ENCODE measurements at regions not wholly inside any gene's neighbourhood (a gene's known extent, or its start where the extent isn't known, plus 50 kb on each side); places are given as distances from the start of the nearest gene placed in this dataset.

DNA sequence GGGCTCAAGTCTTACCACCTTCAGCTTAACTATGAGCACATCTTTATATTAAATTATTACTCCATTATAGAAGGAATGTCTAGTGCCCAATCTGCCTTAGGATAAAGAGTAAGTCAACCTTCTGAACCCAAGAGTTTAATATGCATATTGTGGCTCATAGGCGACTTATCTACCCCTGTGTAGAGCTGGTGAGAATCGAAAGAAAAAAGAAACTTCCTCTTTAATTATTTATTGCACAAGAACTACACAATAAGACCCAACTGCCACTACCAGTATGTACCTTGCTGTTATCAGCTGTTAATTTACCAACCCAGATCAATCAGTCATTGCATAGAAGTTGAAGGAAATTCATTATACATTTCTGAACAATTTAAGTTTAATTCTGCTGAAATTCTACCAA is 329.1 kb upstream of the SLC24A2 start:
- DNase-seq: no peak

DNA sequence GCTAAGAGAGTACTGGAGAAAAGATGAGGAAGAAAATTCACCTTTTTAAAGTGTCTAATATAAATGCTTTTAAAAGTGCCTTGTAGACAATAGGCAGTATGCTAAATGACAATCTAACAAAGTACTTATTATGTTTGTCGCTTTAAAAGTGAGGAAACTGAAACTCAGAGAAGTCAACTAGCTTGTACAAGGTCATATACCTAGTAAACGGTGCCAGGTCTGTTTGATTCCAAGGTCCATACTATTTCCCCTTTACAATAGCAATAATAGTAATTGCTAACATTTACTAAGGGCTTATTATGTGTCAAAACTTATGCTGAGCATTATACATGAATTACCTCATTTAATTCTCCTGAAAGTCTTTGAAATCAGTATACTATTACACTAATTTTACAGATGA is 328.6 kb upstream of the SLC24A2 start:
- no peak for DNase-seq

DNA sequence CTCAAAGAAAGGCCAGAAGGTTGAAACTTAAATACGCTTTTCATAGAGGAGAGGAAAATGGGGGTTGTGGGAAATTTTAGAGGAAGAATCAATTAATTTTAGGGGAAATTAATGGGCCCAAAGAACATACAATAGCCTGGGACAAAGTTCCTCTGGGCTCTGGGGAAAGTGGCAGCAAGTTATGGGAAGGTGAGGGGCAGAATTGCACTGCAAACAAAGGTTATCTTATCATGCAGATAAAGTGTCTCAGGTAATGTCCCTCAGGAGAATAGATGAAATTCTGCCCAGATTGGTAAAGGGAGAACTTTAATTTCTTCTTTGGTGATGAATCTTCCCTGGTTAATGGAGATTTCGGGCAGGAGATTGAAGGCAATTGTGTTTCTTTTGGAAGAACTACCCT is 326.1 kb upstream of the SLC24A2 start:
- DNase-seq: no peak

- no peak for DNase-seq
Measured at GRCh38 chr9:20112205-20112783, 323.5 kb upstream of the SLC24A2 start.

GRCh38 chr9:20111173-20111843 is 322.5 kb upstream of the SLC24A2 start:
- DNase-seq: no peak

- DNase-seq: no peak
Measured at GRCh38 chr9:20095430-20096092, 306.7 kb upstream of the SLC24A2 start.

- DNase-seq: no peak
Measured at GRCh38 chr9:20092561-20092960, 303.7 kb upstream of the SLC24A2 start.

GRCh38 chr9:20087481-20087880 is 298.6 kb upstream of the SLC24A2 start:
- no peak for DNase-seq

DNA sequence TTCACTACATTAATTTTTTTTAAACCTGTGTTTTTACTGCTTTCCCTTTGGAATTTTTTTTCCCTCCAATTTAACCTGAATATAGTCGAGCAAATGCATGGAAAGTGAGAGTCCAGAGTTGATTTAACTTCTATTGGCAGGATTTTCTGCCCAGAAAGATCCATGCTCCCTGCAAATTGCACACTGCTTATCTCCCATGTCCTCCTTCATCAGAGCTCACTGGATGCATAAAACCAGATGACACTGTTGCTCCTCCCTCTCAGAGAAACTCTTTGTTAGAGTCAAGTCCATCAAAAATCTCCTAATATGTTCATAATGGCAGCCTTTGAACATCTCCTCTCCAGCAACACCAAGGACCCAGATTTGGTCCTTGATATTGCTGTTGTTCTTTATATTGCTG is 297.0 kb upstream of the SLC24A2 start:
- DNase-seq: no peak

- no peak for DNase-seq
Measured at GRCh38 chr9:20084125-20084524, 295.3 kb upstream of the SLC24A2 start.

DNA sequence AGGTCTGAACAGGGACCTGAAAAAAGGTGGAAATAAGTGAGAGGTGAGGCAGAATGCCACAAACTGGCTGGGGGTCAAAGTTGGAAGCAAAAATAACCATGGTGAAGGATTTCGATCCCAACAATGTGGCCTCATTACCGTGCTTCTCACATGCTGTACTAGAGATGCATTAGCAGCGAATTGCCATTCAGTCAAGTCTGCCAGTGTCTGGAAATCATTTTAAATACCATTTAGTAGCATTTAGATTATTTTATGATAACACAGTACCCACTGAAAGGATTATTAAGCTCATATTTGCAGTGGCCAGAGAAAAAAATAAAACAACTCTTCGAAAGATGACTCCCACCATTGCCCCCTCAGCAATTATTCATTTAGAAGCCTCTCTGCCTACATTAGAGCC is 294.6 kb upstream of the SLC24A2 start:
- DNase-seq: no peak

GRCh38 chr9:20082831-20083230 is 294.0 kb upstream of the SLC24A2 start:
- no peak for DNase-seq

- DNase-seq: no peak
Measured at GRCh38 chr9:20082406-20082805, 293.6 kb upstream of the SLC24A2 start.

GRCh38 chr9:20078246-20078645 is 289.4 kb upstream of the SLC24A2 start:
- no peak for DNase-seq

DNA sequence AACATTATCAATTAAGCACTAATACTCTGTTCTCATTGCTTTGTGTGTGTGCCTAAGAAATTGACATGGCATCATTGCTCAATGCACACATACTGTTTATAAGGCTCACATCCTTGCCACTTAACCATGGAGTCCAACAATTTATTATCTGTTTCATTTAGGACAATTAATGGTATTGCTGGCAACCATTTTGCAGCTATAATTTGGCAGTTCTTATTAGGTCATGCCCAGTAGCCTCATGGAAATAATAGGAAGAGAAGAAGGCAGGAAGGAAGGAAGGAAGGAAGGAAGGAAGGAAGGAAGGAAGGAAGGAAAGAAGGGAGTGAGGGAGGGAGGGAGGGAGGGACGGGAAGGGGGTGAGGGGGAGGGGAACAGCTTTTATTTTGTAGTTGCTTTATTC is 285.5 kb upstream of the SLC24A2 start:
- no peak for DNase-seq

DNA sequence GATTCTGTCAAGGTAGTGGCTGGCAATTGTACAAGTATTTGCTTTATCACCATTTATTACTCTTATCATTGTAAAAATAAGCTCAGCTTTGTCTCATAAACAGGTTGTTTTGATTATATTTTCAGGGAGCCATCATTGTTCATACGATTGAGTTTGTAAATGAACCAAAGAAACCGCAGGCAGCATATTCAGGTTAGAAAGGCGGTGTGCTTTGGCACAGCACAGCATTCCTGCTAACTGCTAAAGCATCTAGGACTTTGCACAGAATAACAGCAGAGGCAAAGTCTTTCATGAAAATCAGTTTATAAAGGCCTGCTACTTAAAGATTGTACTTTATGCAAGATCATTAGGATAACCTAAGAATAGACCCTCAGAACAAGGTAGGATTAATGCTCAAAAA is 281.5 kb upstream of the SLC24A2 start:
- DNase-seq: no peak

DNA sequence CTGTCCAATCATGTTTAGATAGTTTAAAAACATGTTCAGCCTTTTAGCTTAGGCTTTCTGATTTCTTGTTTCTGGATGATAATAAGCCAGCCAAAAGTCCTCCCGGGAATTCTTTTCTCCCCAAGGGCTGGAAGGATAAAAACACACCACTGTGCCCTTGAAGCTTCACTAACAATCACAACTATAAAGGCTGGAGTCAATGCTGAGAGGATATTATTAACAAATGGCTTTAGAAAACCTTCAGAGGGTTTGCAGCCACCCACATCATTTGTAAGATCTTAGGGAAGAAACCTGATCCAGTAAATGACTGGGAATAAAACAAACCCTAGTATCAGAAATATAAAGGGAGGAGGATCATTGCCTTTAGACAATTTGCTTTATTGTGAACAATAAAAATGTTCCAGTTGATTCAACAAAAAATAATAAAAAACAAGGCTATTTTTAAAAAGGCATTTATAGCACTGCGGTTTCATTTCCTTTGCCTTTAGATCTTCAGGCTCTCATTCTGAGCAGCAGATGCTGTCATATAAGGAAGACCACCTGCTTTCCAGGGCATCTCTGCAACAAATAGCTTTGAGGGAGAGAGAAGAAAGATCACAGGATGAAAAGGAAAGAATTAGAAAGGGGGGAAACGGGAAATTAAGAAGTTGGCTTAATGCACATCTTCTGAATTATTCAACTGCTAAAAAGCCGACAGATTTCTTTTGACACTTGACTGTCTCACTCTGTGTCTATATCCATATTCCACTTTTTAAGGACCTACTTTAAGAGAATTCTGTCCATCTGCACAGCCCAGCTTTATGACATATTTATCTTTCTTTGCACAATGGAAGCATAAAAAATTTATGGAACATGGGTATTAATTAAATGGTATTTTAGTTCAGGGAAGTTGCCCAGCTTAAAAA is 277.2 kb upstream of the SLC24A2 start:
- DNase-seq: no peak

- no peak for DNase-seq
Measured at GRCh38 chr9:20065046-20065445, 276.2 kb upstream of the SLC24A2 start.

GRCh38 chr9:20054734-20055133 is 265.9 kb upstream of the SLC24A2 start:
- DNase-seq: no peak

GRCh38 chr9:20048985-20049384 is 260.1 kb upstream of the SLC24A2 start:
- DNase-seq: no peak

DNA sequence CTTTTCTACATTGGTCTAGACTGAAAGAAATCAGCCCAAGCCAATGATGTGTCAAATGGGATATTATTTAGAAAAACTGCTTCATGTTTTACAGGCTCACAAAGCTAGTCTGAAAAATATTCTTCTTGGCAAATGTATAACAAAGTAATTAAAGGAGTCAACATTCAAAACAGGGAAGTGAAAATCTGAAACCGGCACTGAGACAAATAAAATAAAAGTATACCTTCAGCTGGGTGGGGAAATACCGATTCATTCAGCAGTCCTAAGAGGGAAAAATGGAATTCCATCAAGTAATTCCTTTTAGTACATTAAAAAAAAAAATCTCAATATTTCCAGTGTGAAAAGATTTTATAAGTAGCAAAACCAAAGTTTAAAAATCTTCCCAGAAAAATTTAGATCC is 259.6 kb upstream of the SLC24A2 start:
- DNase-seq: no peak

DNA sequence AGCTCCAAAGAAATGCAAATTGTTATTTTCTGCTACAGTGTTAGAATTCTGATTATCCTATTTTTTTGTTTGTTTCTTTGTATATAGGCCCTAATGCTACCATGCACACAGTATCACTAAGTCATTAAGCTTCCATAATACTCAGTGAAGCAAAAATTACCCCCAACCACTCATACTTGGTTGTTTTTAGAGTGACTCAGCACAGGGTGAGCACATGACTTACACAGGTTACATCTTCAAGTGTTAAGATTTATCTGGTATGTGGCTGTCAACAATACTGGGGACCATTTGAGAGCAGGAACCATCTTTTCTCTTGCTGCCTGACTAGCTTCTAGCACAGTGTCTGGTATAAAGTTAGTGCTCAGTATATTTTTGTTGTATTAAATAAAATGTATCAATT is 255.8 kb upstream of the SLC24A2 start:
- DNase-seq: no peak
